H9 (cell line): ENCODE measurements at regions not wholly inside any gene's neighbourhood (a gene's known extent, or its start where the extent isn't known, plus 50 kb on each side); places are given as distances from the start of the nearest gene placed in this dataset.

ENCODE experiments used
- DNase-seq: peaks from one replicate; pipeline ENCODE4 v3.0.0-alpha.2; 2017
- H2AFZ ChIP-seq: one replicate; pipeline ENCODE4 v1.6.1; 2013; ENCODE audit warnings: mild to moderate bottlenecking, low read length, control low read depth, moderate library complexity
- H2AK5ac ChIP-seq: 2 replicates; pipeline ENCODE4 v1.6.1; 2013; ENCODE audit warnings: low read length, control low read depth, mixed read lengths; ENCODE audit not compliant: insufficient read length
- H2BK120ac ChIP-seq: one replicate; pipeline ENCODE4 v1.6.1; 2013; ENCODE audit warnings: low read depth, mild to moderate bottlenecking, low read length, control low read depth, inconsistent platforms; ENCODE audit not compliant: poor library complexity, severe bottlenecking
- H2BK12ac ChIP-seq: 2 replicates; pipeline ENCODE4 v1.6.1; 2013; ENCODE audit warnings: low read length, control low read depth, mixed read lengths, low read depth; ENCODE audit not compliant: insufficient read length
- H2BK15ac ChIP-seq: 2 replicates; pipeline ENCODE4 v1.6.1; 2013; ENCODE audit warnings: low read depth, low read length, control low read depth
- H2BK20ac ChIP-seq: one replicate; pipeline ENCODE4 v1.6.1; 2013; ENCODE audit warnings: low read depth, mild to moderate bottlenecking, low read length, control low read depth, inconsistent platforms; ENCODE audit not compliant: poor library complexity, severe bottlenecking
- H2BK5ac ChIP-seq: 2 replicates; pipeline ENCODE4 v1.6.1; 2013; ENCODE audit warnings: low read length, control low read depth, mixed read lengths; ENCODE audit not compliant: insufficient read length
- H3K14ac ChIP-seq: 2 replicates; pipeline ENCODE4 v1.6.1; 2013; ENCODE audit warnings: low read length, control low read depth; ENCODE audit not compliant: insufficient read depth
- H3K18ac ChIP-seq: 2 replicates; pipeline ENCODE4 v1.6.1; 2013; ENCODE audit warnings: low read depth, mild to moderate bottlenecking, mixed read lengths, low read length, control low read depth; ENCODE audit not compliant: insufficient read length
- H3K23ac ChIP-seq: 2 replicates; pipeline ENCODE4 v1.6.1; 2013; ENCODE audit warnings: low read length, control low read depth, mixed read lengths, low read depth; ENCODE audit not compliant: insufficient read length
- H3K23me2 ChIP-seq: 2 replicates; pipeline ENCODE4 v1.6.1; 2013; ENCODE audit warnings: low read depth, mild to moderate bottlenecking, mixed read lengths, low read length, control low read depth; ENCODE audit not compliant: insufficient read length, poor library complexity, severe bottlenecking
- H3K27ac ChIP-seq: 2 replicates; pipeline ENCODE4 v1.5.1; 2013; ENCODE audit warnings: low read length, control low read depth, mixed read lengths, low read depth; ENCODE audit not compliant: insufficient read length
- H3K27me3 ChIP-seq: 2 replicates; pipeline ENCODE4 v1.6.1; 2013; ENCODE audit warnings: low read length, control low read depth, inconsistent platforms; ENCODE audit not compliant: insufficient read depth
- H3K4ac ChIP-seq: 2 replicates; pipeline ENCODE4 v1.6.1; 2013; ENCODE audit warnings: low read depth, mild to moderate bottlenecking, control low read depth, inconsistent platforms, low read length, moderate library complexity
- H3K4me1 ChIP-seq: 2 replicates; pipeline ENCODE4 v1.6.1; 2013; ENCODE audit warnings: low read length, control low read depth, inconsistent platforms; ENCODE audit not compliant: insufficient read depth
- H3K4me2 ChIP-seq: 2 replicates; pipeline ENCODE4 v1.6.1; 2013; ENCODE audit warnings: low read length, control low read depth, mixed read lengths; ENCODE audit not compliant: insufficient read length, insufficient read depth
- H3K56ac ChIP-seq: 2 replicates; pipeline ENCODE4 v1.6.1; 2013; ENCODE audit warnings: low read depth, mild to moderate bottlenecking, mixed read lengths, low read length, control low read depth; ENCODE audit not compliant: insufficient read length
- H3K79me1 ChIP-seq: 2 replicates; pipeline ENCODE4 v1.6.1; 2013; ENCODE audit warnings: low read depth, mild to moderate bottlenecking, moderate library complexity, low read length, control low read depth, inconsistent platforms; ENCODE audit not compliant: insufficient read depth, poor library complexity, severe bottlenecking
- H3K79me2 ChIP-seq: 2 replicates; pipeline ENCODE4 v1.6.1; 2013; ENCODE audit warnings: low read length, control low read depth, inconsistent platforms; ENCODE audit not compliant: insufficient read depth
- H3K9ac ChIP-seq: 2 replicates; pipeline ENCODE4 v1.6.1; 2013; ENCODE audit warnings: low read length, control low read depth, mixed read lengths; ENCODE audit not compliant: insufficient read length; ENCODE audit errors: extremely low read depth
- H3K9me3 ChIP-seq: one replicate; pipeline ENCODE4 v1.6.1; 2013; ENCODE audit warnings: low read depth, low read length, inconsistent platforms; ENCODE audit not compliant: control insufficient read depth
- H3T11ph ChIP-seq: one replicate; pipeline ENCODE4 v1.6.1; 2013; ENCODE audit warnings: mild to moderate bottlenecking, low read length, control low read depth, inconsistent platforms
- H4K20me1 ChIP-seq: one replicate; pipeline ENCODE4 v1.6.1; 2013; ENCODE audit not compliant: control insufficient read depth, insufficient read length, insufficient read depth
- H4K5ac ChIP-seq: 2 replicates; pipeline ENCODE4 v1.6.1; 2013; ENCODE audit warnings: low read depth, mild to moderate bottlenecking, mixed read lengths, low read length, control low read depth; ENCODE audit not compliant: insufficient read length
- H4K8ac ChIP-seq: replicated peaks from 2 replicates; pipeline ENCODE4 v1.6.1; 2013; ENCODE audit warnings: low read length, control low read depth, mixed read lengths, low read depth; ENCODE audit not compliant: insufficient read length
- H4K91ac ChIP-seq: 2 replicates; pipeline ENCODE4 v1.6.1; 2013; ENCODE audit warnings: low read depth, mild to moderate bottlenecking, moderate library complexity, mixed read lengths, low read length, control low read depth; ENCODE audit not compliant: insufficient read length
- H3K27ac Mint-ChIP-seq, 3 experiments: 2 replicates in 2 of 3; 3 replicates in 1 of 3; pipeline ENCODE4 v1.8.0; 2020 to 2021; ENCODE audit warnings: mixed read lengths in 3 of 3, mild to moderate bottlenecking in 1 of 3, moderate library complexity in 1 of 3
- H3K27me3 Mint-ChIP-seq: 2 replicates; pipeline ENCODE4 v1.8.0; 2021; ENCODE audit warnings: low read depth, mild to moderate bottlenecking, moderate library complexity, mixed read lengths
- H3K36me3 Mint-ChIP-seq, 3 experiments: 2 replicates in 2 of 3; 3 replicates in 1 of 3; pipeline ENCODE4 v1.8.0; 2020 to 2021; ENCODE audit warnings: low read depth in 3 of 3, mixed read lengths in 3 of 3; ENCODE audit not compliant: insufficient read depth in 1 of 3
- H3K4me1 Mint-ChIP-seq, 2 experiments: 2 replicates each; pipeline ENCODE4 v1.8.0; 2020; ENCODE audit warnings: mixed read lengths in 2 of 2
- H3K4me3 Mint-ChIP-seq, 2 experiments: 2 replicates in 1 of 2; 3 replicates in 1 of 2; pipeline ENCODE4 v1.8.0; 2020 to 2021; ENCODE audit warnings: mild to moderate bottlenecking in 2 of 2, mixed read lengths in 2 of 2, moderate library complexity in 1 of 2
- H3K9me3 Mint-ChIP-seq, 2 experiments: 2 replicates in 1 of 2; 3 replicates in 1 of 2; pipeline ENCODE4 v1.8.0; 2020; ENCODE audit warnings: mild to moderate bottlenecking in 2 of 2, mixed read lengths in 2 of 2, moderate library complexity in 1 of 2
- WGBS: extraction: QIAGEN DNeasy Blood & Tissue Kit; methylation state at CpG from one replicate; pipeline ENCODE4 v1.1.7; 2013; ENCODE audit warnings: missing lambda C conversion rate, low lambda C conversion rate, mixed read lengths; ENCODE audit not compliant: insufficient read length; ENCODE audit errors: extremely low coverage; 5-methylcytosine and 5-hydroxymethylcytosine counted together
- TF ChIP-seq, protein P1 (sequence below): fragments of 200-600 bp; sonication (generic); conservative IDR thresholded peaks from 3 replicates; pipeline ENCODE4 v1.8.0; 2021; ENCODE audit warnings: antibody characterized with exemption, mild to moderate bottlenecking

DNA sequence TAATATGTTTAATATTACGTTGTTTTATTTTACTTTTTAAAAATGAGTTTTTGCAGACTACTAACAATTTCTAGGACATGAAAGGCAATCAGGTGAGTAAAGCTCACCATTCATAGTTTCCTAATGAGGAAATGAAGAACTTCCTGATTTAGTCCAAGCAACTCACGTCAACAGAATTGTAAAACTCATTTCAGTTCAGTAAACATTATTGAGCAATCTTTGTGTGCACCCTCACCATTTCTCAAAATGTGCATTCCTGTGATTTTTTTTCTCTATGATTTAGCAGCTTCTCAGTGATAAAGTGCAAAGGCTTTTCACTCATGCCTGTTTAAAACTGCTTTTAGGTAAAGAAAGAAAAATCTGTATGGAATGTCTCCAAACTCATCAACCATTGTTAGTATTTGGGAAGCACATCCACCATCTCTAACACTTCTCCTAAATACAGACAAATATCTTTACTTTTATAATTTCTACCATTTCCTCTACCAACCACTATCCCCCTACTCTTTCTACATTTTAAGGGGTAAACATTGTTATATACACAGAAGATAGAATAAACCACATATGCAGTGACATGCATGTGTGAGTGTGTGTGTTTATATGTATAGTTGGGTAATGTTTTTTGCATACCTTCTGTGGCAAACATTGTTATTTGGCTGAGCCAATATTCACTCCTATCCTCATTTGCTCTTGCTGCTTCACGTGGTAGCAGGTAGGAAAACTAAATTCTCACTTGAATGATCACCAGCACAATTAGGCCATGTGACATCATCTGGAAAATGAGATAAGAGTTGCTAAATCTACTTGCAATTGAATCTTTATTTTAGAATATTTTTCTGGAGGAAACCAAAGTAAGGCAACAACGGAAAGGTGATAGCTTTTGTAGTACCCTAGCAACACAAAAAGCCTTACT, 54.7 kb upstream of the PRDM8 start:
- Histone ChIP-seq H3K27me3 (no peaks in the 10 kb centered on the region), H2BK20ac (no peak overlapping the region), H3T11ph (no peak overlapping the region), H3K14ac (no peak overlapping the region), H2AFZ (no peak overlapping the region), H3K4me1 (no peaks in the 10 kb centered on the region), H3K9me3 (no peaks in the 10 kb centered on the region), H3K27ac (no peak overlapping the region), H4K5ac (no peak overlapping the region), H3K23ac (no peak overlapping the region), H3K4ac (no peak overlapping the region), H4K91ac (no peak overlapping the region), H3K4me2 (no peak overlapping the region), H3K9ac (no peak overlapping the region), H3K56ac (no peak overlapping the region), H3K79me2 (no peaks in the 10 kb centered on the region), H3K23me2 (no peaks in the 10 kb centered on the region), H3K79me1 (no peaks in the 10 kb centered on the region), H4K20me1 (no peaks in the 10 kb centered on the region), H2AK5ac (no peak overlapping the region), H2BK15ac (no peak overlapping the region), H2BK5ac (no peak overlapping the region), H3K18ac (no peak overlapping the region), H2BK120ac (no peak overlapping the region), H4K8ac (no peak overlapping the region), H2BK12ac (no peak overlapping the region)
- Mint-ChIP-seq H3K9me3 (no peaks in the 10 kb centered on the region), H3K4me1 (no peaks in the 10 kb centered on the region; a peak in 1 of 4 replicates), H3K4me3 (no peak overlapping the region), H3K27ac (no peak overlapping the region), H3K36me3 (no peaks in the 10 kb centered on the region), H3K27me3 (no peaks in the 10 kb centered on the region)
- WGBS: no CpG with 5 or more reads among the region's 4 CpGs
- DNase-seq: no peak
- TF ChIP-seq, protein P1, sequence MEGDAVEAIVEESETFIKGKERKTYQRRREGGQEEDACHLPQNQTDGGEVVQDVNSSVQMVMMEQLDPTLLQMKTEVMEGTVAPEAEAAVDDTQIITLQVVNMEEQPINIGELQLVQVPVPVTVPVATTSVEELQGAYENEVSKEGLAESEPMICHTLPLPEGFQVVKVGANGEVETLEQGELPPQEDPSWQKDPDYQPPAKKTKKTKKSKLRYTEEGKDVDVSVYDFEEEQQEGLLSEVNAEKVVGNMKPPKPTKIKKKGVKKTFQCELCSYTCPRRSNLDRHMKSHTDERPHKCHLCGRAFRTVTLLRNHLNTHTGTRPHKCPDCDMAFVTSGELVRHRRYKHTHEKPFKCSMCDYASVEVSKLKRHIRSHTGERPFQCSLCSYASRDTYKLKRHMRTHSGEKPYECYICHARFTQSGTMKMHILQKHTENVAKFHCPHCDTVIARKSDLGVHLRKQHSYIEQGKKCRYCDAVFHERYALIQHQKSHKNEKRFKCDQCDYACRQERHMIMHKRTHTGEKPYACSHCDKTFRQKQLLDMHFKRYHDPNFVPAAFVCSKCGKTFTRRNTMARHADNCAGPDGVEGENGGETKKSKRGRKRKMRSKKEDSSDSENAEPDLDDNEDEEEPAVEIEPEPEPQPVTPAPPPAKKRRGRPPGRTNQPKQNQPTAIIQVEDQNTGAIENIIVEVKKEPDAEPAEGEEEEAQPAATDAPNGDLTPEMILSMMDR: no peak
